ENCODE measurements at regions not wholly inside any gene's neighbourhood (a gene's known extent, or its start where the extent isn't known, plus 50 kb on each side); places are given as distances from the start of the nearest gene placed in this dataset.

GRCh38 chr15:87623832-87624231 lies 632.7 kb downstream of the NTRK3 start:
- H3K27me3 ChIP-seq (ENCODE audit: control insufficient read depth, insufficient read depth, low read length) = no peaks in the 10 kb centered on the region
- no peak for FAIRE-seq
- TF ChIP-seq, protein P1, sequence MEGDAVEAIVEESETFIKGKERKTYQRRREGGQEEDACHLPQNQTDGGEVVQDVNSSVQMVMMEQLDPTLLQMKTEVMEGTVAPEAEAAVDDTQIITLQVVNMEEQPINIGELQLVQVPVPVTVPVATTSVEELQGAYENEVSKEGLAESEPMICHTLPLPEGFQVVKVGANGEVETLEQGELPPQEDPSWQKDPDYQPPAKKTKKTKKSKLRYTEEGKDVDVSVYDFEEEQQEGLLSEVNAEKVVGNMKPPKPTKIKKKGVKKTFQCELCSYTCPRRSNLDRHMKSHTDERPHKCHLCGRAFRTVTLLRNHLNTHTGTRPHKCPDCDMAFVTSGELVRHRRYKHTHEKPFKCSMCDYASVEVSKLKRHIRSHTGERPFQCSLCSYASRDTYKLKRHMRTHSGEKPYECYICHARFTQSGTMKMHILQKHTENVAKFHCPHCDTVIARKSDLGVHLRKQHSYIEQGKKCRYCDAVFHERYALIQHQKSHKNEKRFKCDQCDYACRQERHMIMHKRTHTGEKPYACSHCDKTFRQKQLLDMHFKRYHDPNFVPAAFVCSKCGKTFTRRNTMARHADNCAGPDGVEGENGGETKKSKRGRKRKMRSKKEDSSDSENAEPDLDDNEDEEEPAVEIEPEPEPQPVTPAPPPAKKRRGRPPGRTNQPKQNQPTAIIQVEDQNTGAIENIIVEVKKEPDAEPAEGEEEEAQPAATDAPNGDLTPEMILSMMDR (IDR thresholded peaks at IDR 0.05; ENCODE audit: insufficient read depth, low read length, severe bottlenecking) = no peak

DNA sequence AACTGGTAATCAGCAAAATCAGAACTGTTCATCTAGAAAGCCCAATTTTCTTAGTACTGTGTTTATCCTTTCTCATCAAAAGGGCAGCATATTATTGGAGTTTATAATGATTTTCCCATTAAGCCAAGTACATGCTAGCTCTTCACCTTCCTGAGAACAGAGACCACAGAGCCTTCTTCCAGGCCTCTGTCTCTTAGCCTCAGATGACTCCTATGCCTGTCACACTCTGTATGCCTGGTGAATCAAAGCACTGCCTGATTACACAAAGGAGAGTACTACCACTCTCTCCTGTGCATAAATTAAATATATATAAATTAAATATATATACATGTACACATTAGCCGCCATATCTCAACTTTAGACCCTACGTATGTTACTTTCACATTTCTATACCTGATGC lies 636.1 kb downstream of the NTRK3 start:
- DNase-seq (ENCODE audit: low read depth) = no peak
- FAIRE-seq = no peak
- H3K4me3 ChIP-seq (ENCODE audit: low read depth, low read length) = no peak overlapping the region

More at GRCh38 chr15:87623832-87624231, 632.7 kb downstream of the NTRK3 start:
- H3K4me3 ChIP-seq (ENCODE audit: low read depth, low read length) = no peak overlapping the region
- H3K36me3 ChIP-seq (ENCODE audit: control insufficient read depth, insufficient read depth, low read length) = no peaks in the 10 kb centered on the region
- no peak for DNase-seq (ENCODE audit: low read depth)

GRCh38 chr15:87619161-87619960 lies 637.2 kb downstream of the NTRK3 start:
- Histone ChIP-seq H3K4me3 (ENCODE audit: low read depth, low read length) (no peak overlapping the region), H3K36me3 (ENCODE audit: control insufficient read depth, insufficient read depth, low read length) (no peaks in the 10 kb centered on the region), H3K27me3 (ENCODE audit: control insufficient read depth, insufficient read depth, low read length) (no peaks in the 10 kb centered on the region)
- no peak for FAIRE-seq
- TF ChIP-seq, protein P1 (IDR thresholded peaks at IDR 0.05; ENCODE audit: insufficient read depth, low read length, severe bottlenecking) = no peak
- no peak for DNase-seq (ENCODE audit: low read depth)

More for the DNA sequence above, 636.1 kb downstream of the NTRK3 start:
- Histone ChIP-seq H3K27me3 (ENCODE audit: control insufficient read depth, insufficient read depth, low read length) (no peaks in the 10 kb centered on the region), H3K36me3 (ENCODE audit: control insufficient read depth, insufficient read depth, low read length) (no peaks in the 10 kb centered on the region)
- TF ChIP-seq, protein P1 (IDR thresholded peaks at IDR 0.05; ENCODE audit: insufficient read depth, low read length, severe bottlenecking) = no peak

GRCh38 chr15:87618203-87618725 lies 638.3 kb downstream of the NTRK3 start:
- DNase-seq (ENCODE audit: low read depth) (no peak), FAIRE-seq (no peak)
- no peak overlapping the region for H3K4me3 ChIP-seq (ENCODE audit: low read depth, low read length)
- H3K27me3 ChIP-seq (ENCODE audit: control insufficient read depth, insufficient read depth, low read length) = no peaks in the 10 kb centered on the region
- H3K36me3 ChIP-seq (ENCODE audit: control insufficient read depth, insufficient read depth, low read length) = no peaks in the 10 kb centered on the region
- TF ChIP-seq, protein P1 (IDR thresholded peaks at IDR 0.05; ENCODE audit: insufficient read depth, low read length, severe bottlenecking) = no peak

DNA sequence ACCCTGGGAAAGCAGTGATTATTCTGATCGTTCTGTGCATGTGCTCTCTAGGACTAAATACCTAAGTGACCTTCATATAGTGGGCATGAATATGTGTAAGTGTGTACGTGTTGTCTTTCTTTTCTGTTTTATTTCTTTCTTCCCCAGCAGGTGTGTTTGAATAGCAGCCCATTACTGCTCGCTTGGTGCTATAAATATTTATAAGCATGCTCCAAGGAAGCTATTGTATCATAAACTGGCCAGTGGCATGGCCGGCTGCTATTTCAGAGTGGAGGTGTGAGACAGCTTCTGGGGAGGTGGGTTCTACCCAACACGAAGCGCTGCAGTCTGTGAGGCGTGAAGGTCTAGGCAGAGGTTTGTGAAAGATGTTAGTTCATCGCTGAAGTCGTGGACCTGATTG lies 641.8 kb downstream of the NTRK3 start:
- TF ChIP-seq, protein P1 (IDR thresholded peaks at IDR 0.05; ENCODE audit: insufficient read depth, low read length, severe bottlenecking) = no peak
- FAIRE-seq (no peak), DNase-seq (ENCODE audit: low read depth) (no peak)
- no peaks in the 10 kb centered on the region for H3K27me3 ChIP-seq (ENCODE audit: control insufficient read depth, insufficient read depth, low read length)
- H3K4me3 ChIP-seq (ENCODE audit: low read depth, low read length) = no peak overlapping the region
- H3K36me3 ChIP-seq (ENCODE audit: control insufficient read depth, insufficient read depth, low read length) = no peaks in the 10 kb centered on the region

Data from bronchial epithelial cell (primary cell).